ENCODE measurements at regions not wholly inside any gene's neighbourhood (a gene's known extent, or its start where the extent isn't known, plus 50 kb on each side); places are given as distances from the start of the nearest gene placed in this dataset.
"Not testable (repeated sequence)": the region's sequence is repeated elsewhere in the genome, so short reads cannot be mapped to it uniquely, and the experiment has no call there.

DNA sequence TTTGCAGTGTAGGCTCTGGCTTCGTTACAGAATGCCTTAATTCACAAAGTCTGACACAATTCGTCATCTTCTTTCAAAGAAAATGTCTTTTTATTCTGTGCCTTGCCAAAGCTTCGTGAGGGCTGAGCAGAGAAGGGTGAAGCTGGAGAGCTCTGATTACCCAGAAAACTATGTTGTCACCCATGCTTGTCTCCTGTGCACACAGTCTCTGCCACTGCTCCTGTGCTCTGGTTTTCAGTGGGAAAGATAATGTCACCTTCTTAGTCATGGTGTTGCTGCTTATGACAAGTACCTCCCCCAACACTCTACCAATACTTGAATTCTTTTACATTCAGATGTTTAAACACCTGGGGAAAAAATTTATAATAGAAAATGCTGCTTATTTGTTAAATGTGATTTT, 509.2 kb upstream of the GRM7 start:
- no peak for FAIRE-seq

- no peak for FAIRE-seq
Observed at GRCh38 chr3:6354653-6355052, 506.3 kb upstream of the GRM7 start.

DNA sequence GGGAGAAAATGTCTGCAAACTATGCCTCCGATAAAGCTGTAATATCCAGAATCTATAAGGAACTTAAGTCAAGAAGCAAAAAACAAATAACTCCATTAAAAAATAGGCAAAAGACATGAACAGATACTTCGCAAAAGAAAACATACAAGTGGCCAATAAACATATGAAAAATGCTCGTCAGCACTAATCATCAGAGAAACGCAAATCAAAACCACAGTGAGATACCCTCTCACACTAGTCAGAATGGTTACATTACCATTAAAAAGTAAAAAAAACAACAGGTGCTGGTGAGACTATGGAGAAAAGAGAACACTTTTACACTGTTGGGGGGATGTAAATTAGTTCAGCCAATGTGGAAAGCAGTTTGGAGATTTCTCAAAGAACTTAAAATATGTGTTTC, 498.5 kb upstream of the GRM7 start:
- no peak for FAIRE-seq

- FAIRE-seq, result no peak
Observed at GRCh38 chr3:6367171-6367570, 493.7 kb upstream of the GRM7 start.

DNA sequence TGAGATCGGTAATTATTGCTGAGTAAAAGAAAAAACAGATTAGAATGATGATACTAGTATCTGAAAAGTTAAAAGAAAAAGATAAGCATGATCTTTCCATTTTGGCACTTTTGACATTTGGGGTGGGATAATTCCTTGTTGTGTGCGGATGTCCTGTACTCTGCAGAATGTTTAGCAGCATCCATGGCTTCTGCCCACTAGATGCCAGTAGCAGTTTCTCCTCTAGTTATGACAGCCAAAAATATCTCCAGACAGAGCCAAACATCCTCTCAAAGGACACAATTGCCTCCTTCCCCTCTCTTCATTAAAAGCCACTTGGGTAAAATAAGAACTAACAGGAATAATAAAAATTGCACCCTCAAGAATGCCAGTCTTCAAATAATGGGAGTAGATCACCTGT, 468.8 kb upstream of the GRM7 start:
- FAIRE-seq, result no peak

GRCh38 chr3:6394944-6395343, 466.0 kb upstream of the GRM7 start:
- no peak for FAIRE-seq

DNA sequence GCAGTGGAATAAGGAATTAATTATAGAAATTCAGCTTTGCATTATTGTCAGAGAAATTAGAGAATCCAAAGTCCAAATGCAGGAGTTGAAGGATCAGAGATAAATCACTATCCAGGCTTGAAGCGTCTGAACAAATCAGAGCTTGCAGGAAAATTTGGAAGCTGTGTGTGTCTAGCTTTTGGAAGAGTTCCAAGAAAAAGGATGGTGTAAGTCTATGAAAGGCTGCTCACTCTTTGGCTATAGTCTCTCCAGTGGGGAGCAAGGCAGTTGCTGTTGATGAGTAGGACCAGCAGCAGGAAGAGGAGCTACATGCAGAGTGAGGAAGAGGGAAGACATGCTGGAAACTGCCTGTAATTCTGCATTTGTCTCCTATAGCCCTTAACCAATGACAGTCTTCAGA, 464.3 kb upstream of the GRM7 start:
- no peak for FAIRE-seq

GRCh38 chr3:6402666-6403065, 458.2 kb upstream of the GRM7 start:
- not testable (repeated sequence) for FAIRE-seq

GRCh38 chr3:6406923-6407322, 454.0 kb upstream of the GRM7 start:
- FAIRE-seq, result not testable (repeated sequence)

DNA sequence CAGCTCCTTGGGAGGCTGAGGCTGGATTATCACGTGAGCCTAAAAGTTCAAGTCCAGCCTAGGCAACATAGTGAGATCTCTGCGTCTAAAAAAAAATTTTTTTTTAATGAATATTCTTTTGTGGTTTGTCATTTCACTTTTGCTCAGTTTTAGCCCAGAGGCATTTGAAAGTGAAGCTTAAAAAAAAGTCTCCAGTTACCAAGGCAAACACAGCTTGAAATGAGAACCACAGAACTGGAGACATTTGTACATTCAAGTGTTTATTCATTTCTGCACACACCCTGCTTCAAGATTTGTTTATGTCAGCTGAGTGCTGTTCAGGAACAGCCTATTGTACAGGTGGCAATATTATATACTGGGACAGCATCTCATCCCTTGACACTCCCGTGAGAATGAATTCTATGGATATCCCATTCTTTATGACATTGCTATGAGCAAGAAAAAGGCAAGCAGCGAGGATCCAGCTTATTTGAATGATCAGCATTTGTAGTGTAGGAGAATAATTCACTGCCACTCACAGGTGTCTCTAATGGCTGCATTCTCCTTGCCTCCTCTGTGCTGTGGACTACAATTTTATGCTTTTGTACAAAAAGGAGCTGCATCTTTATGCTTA, 444.8 kb upstream of the GRM7 start:
- no peak for FAIRE-seq

DNA sequence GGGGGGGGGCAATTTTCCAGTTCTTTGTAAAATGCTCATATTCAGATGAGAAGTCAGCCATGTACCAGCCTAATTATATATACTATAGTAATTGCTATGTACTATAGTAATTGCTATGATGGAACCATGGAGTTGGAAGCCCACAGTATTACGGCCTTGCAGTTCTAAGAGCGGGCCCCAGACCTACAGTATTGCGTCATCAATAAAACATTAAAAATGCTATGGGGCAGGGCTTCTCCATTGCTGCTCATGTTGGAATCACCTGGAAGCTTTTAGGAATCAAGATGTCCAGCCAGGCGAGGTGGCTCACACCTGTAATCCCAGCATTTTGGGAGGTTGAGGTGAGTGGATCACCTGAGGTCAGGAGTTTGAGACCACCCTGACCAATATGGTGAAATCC, 443.7 kb upstream of the GRM7 start:
- no peak for FAIRE-seq

GRCh38 chr3:6418485-6418884, 442.4 kb upstream of the GRM7 start:
- FAIRE-seq, result no peak

GRCh38 chr3:6421666-6422445, 439.1 kb upstream of the GRM7 start:
- FAIRE-seq, result no peak

DNA sequence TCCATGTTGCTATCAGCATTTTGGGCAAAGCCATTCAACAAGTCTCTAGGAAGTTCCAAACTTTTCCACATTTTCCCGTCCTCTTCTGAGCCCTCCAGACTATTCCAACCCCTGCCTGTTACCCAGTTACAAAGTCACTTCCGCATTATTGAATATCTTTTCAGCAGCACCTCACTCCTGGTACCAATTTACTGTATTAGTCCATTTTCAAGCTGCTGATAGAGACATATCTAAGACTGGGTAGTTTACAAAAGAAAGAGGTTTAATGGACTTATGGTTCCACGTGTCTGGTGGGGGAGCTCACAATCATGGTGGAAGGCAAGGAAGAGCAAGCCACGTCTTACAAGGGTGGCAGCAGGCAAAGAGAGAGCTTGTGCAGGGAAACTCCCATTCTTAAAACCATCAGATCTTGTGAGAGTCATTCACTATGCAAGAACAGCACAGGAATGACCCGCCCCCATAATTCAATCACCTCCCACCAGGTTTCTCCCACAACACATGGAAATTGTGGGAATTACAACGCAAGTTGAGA, 435.6 kb upstream of the GRM7 start:
- FAIRE-seq, result no peak

DNA sequence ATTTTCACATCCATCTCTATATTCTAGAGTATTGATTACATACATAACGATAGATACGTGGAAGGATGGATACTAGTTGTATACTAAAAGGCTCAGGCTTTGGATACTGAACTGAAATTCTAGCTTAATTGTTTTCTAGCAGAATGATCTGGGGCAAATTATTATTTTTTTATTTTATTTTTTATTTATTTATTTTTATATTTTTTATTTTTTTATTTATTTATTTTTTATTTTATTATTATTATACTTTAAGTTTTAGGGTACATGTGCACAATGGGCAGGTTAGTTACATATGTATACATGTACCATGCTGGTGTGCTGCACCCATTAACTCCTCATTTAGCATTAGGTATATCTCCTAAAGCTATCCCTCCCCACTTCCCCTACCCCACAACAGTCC, 432.6 kb upstream of the GRM7 start:
- FAIRE-seq, result not testable (repeated sequence)

DNA sequence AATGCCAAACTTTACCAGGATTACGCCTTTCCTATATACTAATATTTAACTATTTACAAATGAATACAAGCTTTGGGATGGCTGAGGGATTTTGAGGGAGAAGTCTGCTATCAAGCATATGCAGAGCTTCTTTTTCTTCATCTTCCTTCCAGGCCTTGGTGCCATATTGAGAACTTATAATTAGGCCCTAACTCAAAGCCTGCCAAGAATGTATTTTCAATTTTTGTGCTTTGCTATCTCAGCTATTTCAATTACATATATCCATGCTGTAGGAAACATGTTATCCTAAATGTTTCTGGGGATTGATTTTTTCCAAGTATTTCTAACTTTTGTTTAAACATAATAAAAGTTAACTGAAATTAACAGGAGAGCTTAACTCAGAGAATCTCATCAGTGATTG, 425.0 kb upstream of the GRM7 start:
- FAIRE-seq, result no peak

GRCh38 chr3:6437631-6438030, 423.3 kb upstream of the GRM7 start:
- no peak for FAIRE-seq

DNA sequence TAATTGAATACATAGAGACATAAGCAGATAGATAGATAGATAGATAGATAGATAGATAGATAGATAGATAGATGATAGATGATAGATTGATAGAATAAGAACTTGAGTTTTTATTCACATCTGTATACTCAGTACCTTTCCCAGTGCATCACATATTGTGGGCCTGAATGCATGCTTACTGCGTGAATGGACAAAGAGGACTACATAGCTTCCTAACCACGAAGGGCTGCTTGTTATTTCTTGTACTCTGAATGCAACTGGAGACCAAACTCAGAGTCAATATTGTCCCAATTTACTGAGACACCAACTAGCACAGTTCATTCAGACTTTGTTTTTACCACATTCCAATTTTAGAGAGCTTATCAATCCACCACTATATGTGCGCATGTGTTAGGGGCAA, 422.9 kb upstream of the GRM7 start:
- FAIRE-seq, result no peak

GRCh38 chr3:6439226-6439625, 421.7 kb upstream of the GRM7 start:
- FAIRE-seq, result no peak

DNA sequence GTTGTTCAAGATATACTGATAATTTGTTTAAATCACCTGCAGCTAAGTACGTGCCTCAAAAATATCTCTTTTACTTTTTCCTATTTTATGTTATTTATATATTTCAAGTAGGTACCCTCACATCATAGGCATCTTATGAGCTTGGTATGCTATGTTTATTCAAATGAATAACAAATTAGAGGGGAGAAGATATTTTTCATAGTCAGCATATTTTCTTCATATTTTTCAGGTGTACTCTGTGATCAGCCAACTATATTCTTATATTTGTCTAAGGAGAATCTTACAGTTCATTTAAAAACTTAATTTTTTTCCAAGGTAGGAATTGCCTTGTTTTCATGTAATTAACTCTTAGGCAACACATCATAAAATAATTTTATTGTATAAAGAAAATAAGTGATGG, 421.1 kb upstream of the GRM7 start:
- no peak for FAIRE-seq

GRCh38 chr3:6444888-6445658, 415.8 kb upstream of the GRM7 start:
- no peak for FAIRE-seq

DNA sequence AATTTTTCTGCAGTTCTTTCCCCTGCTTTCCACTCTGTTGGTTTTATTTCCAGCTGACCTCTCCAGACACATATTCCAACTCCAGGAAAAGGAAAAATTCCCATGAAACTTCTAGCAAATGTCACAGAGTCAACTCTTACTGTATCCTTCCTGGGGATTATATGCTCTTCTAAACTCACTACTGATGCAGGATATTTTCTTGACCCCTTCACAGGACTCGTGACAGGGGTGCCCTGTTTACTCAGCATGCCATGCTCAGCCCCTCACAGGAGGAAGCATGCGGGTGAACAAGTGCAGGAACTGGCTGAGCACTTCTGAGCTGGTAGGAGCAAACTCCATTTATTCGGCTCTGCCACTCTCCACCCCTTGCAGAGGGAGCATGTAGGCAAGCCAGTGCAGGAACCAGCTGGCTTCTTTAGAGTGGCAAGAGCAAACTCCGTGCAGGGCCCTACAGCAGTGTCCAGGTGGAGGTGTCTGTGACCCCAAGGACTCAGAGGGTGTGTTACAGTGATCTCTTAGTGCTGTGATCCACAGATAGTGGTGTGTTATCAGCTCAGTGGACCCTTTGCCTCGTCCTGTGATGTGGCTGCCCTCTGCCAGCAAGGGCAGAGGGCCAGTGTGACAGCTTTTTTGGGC, 413.6 kb upstream of the GRM7 start:
- no peak for FAIRE-seq

DNA sequence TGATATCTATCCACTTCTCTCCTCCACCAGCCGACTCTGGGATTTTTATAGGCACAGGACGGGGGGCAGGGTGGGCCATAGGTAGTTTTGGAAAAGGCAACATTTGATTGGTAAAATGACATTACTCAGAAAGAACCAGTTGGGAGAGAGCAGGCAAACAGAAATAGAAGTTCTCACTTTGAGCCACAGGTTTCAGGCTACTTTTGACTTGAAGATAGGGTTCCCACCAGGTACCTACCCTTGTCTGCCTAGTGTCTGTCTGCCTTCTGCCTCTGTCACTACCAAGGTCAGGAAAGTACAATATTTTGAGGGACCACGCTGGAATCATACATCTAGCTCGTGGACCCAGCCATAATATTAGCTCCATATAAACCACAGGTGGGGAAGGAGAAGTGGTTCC, 412.9 kb upstream of the GRM7 start:
- FAIRE-seq, result no peak

Measured in colon (tissue), 2 donors.